Muscle layer of duodenum (tissue), 2 donors: ENCODE measurements at regions not wholly inside any gene's neighbourhood (a gene's known extent, or its start where the extent isn't known, plus 50 kb on each side); places are given as distances from the start of the nearest gene placed in this dataset.

Experiments
- H3K27ac ChIP-seq: one replicate; pipeline ENCODE4 v1.7.0; 2013; ENCODE audit warnings: mild to moderate bottlenecking, low read length
- H3K27me3 ChIP-seq: one replicate; pipeline ENCODE4 v1.7.0; 2013; ENCODE audit warnings: low read depth, mild to moderate bottlenecking, control low read depth, low read length
- H3K36me3 ChIP-seq, 2 donors: one replicate each; pipeline ENCODE4 v1.7.0; 2013; ENCODE audit warnings: low read length in 2 of 2, control low read depth in 1 of 2, mild to moderate bottlenecking in 1 of 2; ENCODE audit not compliant: insufficient read depth in 2 of 2, control insufficient read depth in 1 of 2
- H3K4me1 ChIP-seq, 2 donors: one replicate each; pipeline ENCODE4 v1.7.0; 2013; ENCODE audit warnings: low read length in 2 of 2, mild to moderate bottlenecking in 2 of 2, control low read depth in 1 of 2, moderate library complexity in 1 of 2; ENCODE audit not compliant: insufficient read depth in 2 of 2, control insufficient read depth in 1 of 2
- H3K4me3 ChIP-seq, 2 donors: one replicate each; pipeline ENCODE4 v1.7.0; 2013; ENCODE audit warnings: low read length in 2 of 2, low read depth in 1 of 2, mild to moderate bottlenecking in 1 of 2
- H3K9me3 ChIP-seq, 2 donors: one replicate each; pipeline ENCODE4 v1.7.0; 2013; ENCODE audit warnings: low read length in 2 of 2, control low read depth in 1 of 2, mild to moderate bottlenecking in 1 of 2; ENCODE audit not compliant: control insufficient read depth in 1 of 2
- donor health status: healthy.

GRCh38 chr1:208864366-208864965 is 620.3 kb upstream of the PLXNA2 start:
- H3K4me3 ChIP-seq = no peak overlapping the region

GRCh38 chr1:208866386-208866955 is 622.3 kb upstream of the PLXNA2 start:
- Histone ChIP-seq H3K4me1 (no peaks in the 10 kb centered on the region), H3K27ac (no peak overlapping the region), H3K27me3 (no peaks in the 10 kb centered on the region), H3K9me3 (no peaks in the 10 kb centered on the region), H3K36me3 (no peaks in the 10 kb centered on the region), H3K4me3 (no peak overlapping the region)

More at GRCh38 chr1:208864366-208864965, 620.3 kb upstream of the PLXNA2 start:
- no peaks in the 10 kb centered on the region for H3K9me3 ChIP-seq
- no peaks in the 10 kb centered on the region for H3K36me3 ChIP-seq
- no peaks in the 10 kb centered on the region for H3K27me3 ChIP-seq
- H3K27ac ChIP-seq = no peak overlapping the region
- H3K4me1 ChIP-seq = no peaks in the 10 kb centered on the region

GRCh38 chr1:208868554-208868953 is 624.4 kb upstream of the PLXNA2 start:
- no peak overlapping the region for H3K27ac ChIP-seq
- H3K9me3 ChIP-seq = no peaks in the 10 kb centered on the region
- H3K27me3 ChIP-seq = no peaks in the 10 kb centered on the region
- H3K4me1 ChIP-seq = no peaks in the 10 kb centered on the region
- no peaks in the 10 kb centered on the region for H3K36me3 ChIP-seq
- H3K4me3 ChIP-seq = no peak overlapping the region

GRCh38 chr1:208874915-208875314 is 630.7 kb upstream of the PLXNA2 start:
- H3K4me3 ChIP-seq = no peak overlapping the region
- H3K9me3 ChIP-seq = no peaks in the 10 kb centered on the region
- H3K4me1 ChIP-seq = no peaks in the 10 kb centered on the region
- H3K27ac ChIP-seq = no peak overlapping the region
- H3K27me3 ChIP-seq = no peaks in the 10 kb centered on the region
- no peaks in the 10 kb centered on the region for H3K36me3 ChIP-seq

GRCh38 chr1:208879022-208879421 is 634.8 kb upstream of the PLXNA2 start:
- Histone ChIP-seq H3K36me3 (no peaks in the 10 kb centered on the region), H3K9me3 (no peaks in the 10 kb centered on the region), H3K27me3 (no peaks in the 10 kb centered on the region), H3K4me3 (no peak overlapping the region), H3K27ac (no peak overlapping the region), H3K4me1 (no peaks in the 10 kb centered on the region)

- no peaks in the 10 kb centered on the region for H3K36me3 ChIP-seq
- no peak overlapping the region for H3K27ac ChIP-seq
- H3K27me3 ChIP-seq = no peaks in the 10 kb centered on the region
- no peak overlapping the region for H3K4me3 ChIP-seq
- no peaks in the 10 kb centered on the region for H3K4me1 ChIP-seq
- H3K9me3 ChIP-seq = no peaks in the 10 kb centered on the region
Measured at GRCh38 chr1:208880433-208881100, 636.4 kb upstream of the PLXNA2 start.

GRCh38 chr1:208885060-208885459 is 640.9 kb upstream of the PLXNA2 start:
- no peak overlapping the region for H3K27ac ChIP-seq
- H3K9me3 ChIP-seq = no peaks in the 10 kb centered on the region
- H3K36me3 ChIP-seq = no peaks in the 10 kb centered on the region
- no peaks in the 10 kb centered on the region for H3K4me1 ChIP-seq
- no peak overlapping the region for H3K4me3 ChIP-seq
- no peaks in the 10 kb centered on the region for H3K27me3 ChIP-seq

- Histone ChIP-seq H3K27ac (no peak overlapping the region), H3K27me3 (no peaks in the 10 kb centered on the region), H3K36me3 (no peaks in the 10 kb centered on the region), H3K4me1 (no peaks in the 10 kb centered on the region), H3K9me3 (no peaks in the 10 kb centered on the region), H3K4me3 (no peak overlapping the region)
Measured at GRCh38 chr1:208885650-208886049, 641.5 kb upstream of the PLXNA2 start.

GRCh38 chr1:208888376-208888775 is 644.2 kb upstream of the PLXNA2 start:
- H3K36me3 ChIP-seq = no peaks in the 10 kb centered on the region
- H3K9me3 ChIP-seq = no peaks in the 10 kb centered on the region
- no peaks in the 10 kb centered on the region for H3K27me3 ChIP-seq
- no peak overlapping the region for H3K27ac ChIP-seq
- no peaks in the 10 kb centered on the region for H3K4me1 ChIP-seq
- H3K4me3 ChIP-seq = no peak overlapping the region

GRCh38 chr1:208892147-208892546 is 648.0 kb upstream of the PLXNA2 start:
- H3K27ac ChIP-seq = no peak overlapping the region

GRCh38 chr1:208893251-208893650 is 649.1 kb upstream of the PLXNA2 start:
- no peaks in the 10 kb centered on the region for H3K36me3 ChIP-seq
- no peaks in the 10 kb centered on the region for H3K4me1 ChIP-seq
- no peak overlapping the region for H3K27ac ChIP-seq
- H3K27me3 ChIP-seq = no peaks in the 10 kb centered on the region
- H3K9me3 ChIP-seq = peaks cover 0 to 5% of the 10 kb centered on the region in 2 donors
- H3K4me3 ChIP-seq = no peak overlapping the region

More at GRCh38 chr1:208892147-208892546, 648.0 kb upstream of the PLXNA2 start:
- H3K9me3 ChIP-seq = peaks cover 0 to 5% of the 10 kb centered on the region in 2 donors
- H3K4me1 ChIP-seq = no peaks in the 10 kb centered on the region
- no peaks in the 10 kb centered on the region for H3K36me3 ChIP-seq
- no peak overlapping the region for H3K4me3 ChIP-seq
- H3K27me3 ChIP-seq = no peaks in the 10 kb centered on the region
